H1 (cell line): ENCODE measurements at regions not wholly inside any gene's neighbourhood (a gene's known extent, or its start where the extent isn't known, plus 50 kb on each side); places are given as distances from the start of the nearest gene placed in this dataset.

Experiments
- CTCF ChIP-seq, 3 experiments: IDR thresholded peaks; 1 replicate in 2 of 3; 2 replicates in 1 of 3; pipeline versions ENCODE4 v1.5.1 to v1.6.1; 2011; ENCODE audit warnings: low read length in 3 of 3, mild to moderate bottlenecking in 3 of 3, inconsistent platforms in 2 of 3, low read depth in 1 of 3, moderate library complexity in 1 of 3; ENCODE audit not compliant: insufficient read depth in 1 of 3; ENCODE audit errors: control extremely low read depth in 1 of 3
- EGR1 ChIP-seq: IDR thresholded peaks from 2 replicates; pipeline ENCODE4 v1.6.1; 2011; ENCODE audit warnings: low read depth, low read length, borderline replicate concordance
- EZH2 ChIP-seq: fragments of 200-600 bp; sonication (generic); IDR thresholded peaks from 2 replicates; pipeline ENCODE4 v1.7.1; 2012; ENCODE audit warnings: low read depth, mild to moderate bottlenecking, moderate library complexity, low read length, inconsistent platforms; ENCODE audit not compliant: severe bottlenecking
- KDM1A ChIP-seq: fragments of 200-600, 300-600 bp; sonication (generic); IDR thresholded peaks from 2 replicates; pipeline ENCODE4 v1.7.1; 2016; ENCODE audit warnings: mild to moderate bottlenecking, low read length, borderline replicate concordance
- KDM5A ChIP-seq: fragments of 200-600 bp; IDR thresholded peaks from 2 replicates; pipeline ENCODE4 v1.7.1; 2012; ENCODE audit warnings: mild to moderate bottlenecking, low read length, inconsistent platforms, mixed read lengths
- MAFK ChIP-seq: IDR thresholded peaks from 2 replicates; pipeline ENCODE4 v1.6.1; 2012; ENCODE audit warnings: low read depth, mild to moderate bottlenecking, improper control_type of control experiment, low read length
- POLR2A ChIP-seq, 2 experiments: IDR thresholded peaks; 1 replicate in 1 of 2; 2 replicates in 1 of 2; pipeline ENCODE4 v1.6.1; 2011; ENCODE audit warnings: low read depth in 2 of 2, low read length in 2 of 2, mild to moderate bottlenecking in 2 of 2; ENCODE audit errors: control extremely low read depth in 1 of 2
- TAF1 ChIP-seq: IDR thresholded peaks from 2 replicates; pipeline ENCODE4 v1.6.1; 2011; ENCODE audit warnings: mild to moderate bottlenecking, low read depth, low read length

DNA sequence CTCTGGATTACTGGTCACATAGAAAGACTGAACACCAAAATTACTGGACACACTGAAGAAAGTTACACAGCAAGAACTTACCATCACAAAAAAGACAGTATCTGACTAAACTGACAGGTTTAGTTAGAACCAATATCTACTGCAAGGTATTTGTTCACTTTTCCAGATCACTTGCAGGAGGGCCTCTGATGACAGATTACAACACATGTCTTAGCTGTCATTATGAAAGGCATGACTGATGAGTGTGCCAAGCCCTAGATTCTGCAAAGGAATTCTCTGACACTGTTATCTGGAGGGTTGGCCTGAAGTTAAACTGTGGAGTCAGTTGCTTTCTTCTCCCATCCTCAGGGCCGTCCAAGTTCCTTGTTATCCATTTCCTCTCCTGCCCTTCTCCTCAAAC lies 242.7 kb downstream of the KIF20B start:
- TF ChIP-seq EZH2, result no peak
- no peak for TF ChIP-seq EGR1
- no peak for TF ChIP-seq CTCF (IDR thresholded peaks at IDR 0.05; ENCODE audit: control extremely low read depth in 1 of 3, insufficient read depth in 1 of 3, low read depth in 1 of 3, low read length in 3 of 3)
- TF ChIP-seq KDM5A, result no peak
- TF ChIP-seq POLR2A (IDR thresholded peaks at IDR 0.05; ENCODE audit: control extremely low read depth in 1 of 2, low read depth in 2 of 2, low read length in 2 of 2), result no peak
- no peak for TF ChIP-seq KDM1A
- no peak for TF ChIP-seq TAF1
- TF ChIP-seq MAFK, result no peak
